Chondrocyte (in vitro differentiated cells): ENCODE measurements at regions not wholly inside any gene's neighbourhood (a gene's known extent, or its start where the extent isn't known, plus 50 kb on each side); places are given as distances from the start of the nearest gene placed in this dataset.

Experiments used
- DNase-seq: peaks from one replicate; pipeline ENCODE4 v3.0.0; 2021; ENCODE audit warnings: mixed read lengths, low spot score
- H3K27ac Mint-ChIP-seq: one replicate; pipeline ENCODE4 v1.8.0; 2021; ENCODE audit warnings: mild to moderate bottlenecking, moderate library complexity, mixed read lengths; ENCODE audit not compliant: unreplicated experiment
- H3K27me3 Mint-ChIP-seq: 2 replicates; pipeline ENCODE4 v1.8.0; 2021; ENCODE audit warnings: low read depth, mixed read lengths
- H3K36me3 Mint-ChIP-seq: 2 replicates; pipeline ENCODE4 v1.8.0; 2021; ENCODE audit warnings: low read depth, mixed read lengths
- H3K4me1 Mint-ChIP-seq: 2 replicates; pipeline ENCODE4 v1.8.0; 2021; ENCODE audit warnings: low read depth, mild to moderate bottlenecking, mixed read lengths
- H3K4me3 Mint-ChIP-seq: one replicate; pipeline ENCODE4 v1.8.0; 2021; ENCODE audit warnings: mild to moderate bottlenecking, moderate library complexity, mixed read lengths; ENCODE audit not compliant: unreplicated experiment
- H3K9me3 Mint-ChIP-seq: 2 replicates; pipeline ENCODE4 v1.8.0; 2021; ENCODE audit warnings: low read depth, mixed read lengths
- TF ChIP-seq, protein P1 (sequence below): fragments of 200-600 bp; sonication (generic); IDR thresholded peaks from 2 replicates; pipeline ENCODE4 v1.5.0; 2021; ENCODE audit warnings: antibody characterized with exemption, mild to moderate bottlenecking, moderate library complexity

DNA sequence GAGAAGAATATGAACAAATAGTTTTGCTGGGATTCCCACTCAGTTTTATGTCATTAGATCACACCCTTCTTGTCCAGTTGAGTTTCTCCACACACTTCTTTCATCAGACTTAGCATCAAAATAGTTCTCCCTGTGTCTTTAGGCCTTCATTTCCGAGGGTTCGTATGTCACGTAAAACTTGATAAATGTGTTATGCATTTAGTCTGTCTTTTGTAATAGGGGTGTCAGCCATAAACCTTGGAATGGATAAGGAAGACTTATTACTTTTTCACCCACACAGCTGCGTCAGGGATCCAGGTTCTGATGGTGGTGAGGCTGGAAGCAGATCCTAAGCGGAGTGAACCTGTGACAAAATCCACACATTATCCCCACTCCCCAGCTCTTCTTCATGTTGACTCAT lies 246.8 kb downstream of the CD83 start:
- Mint-ChIP-seq H3K4me3 (no peak overlapping the region), H3K9me3 (no peaks in the 10 kb centered on the region), H3K4me1 (peaks cover 6% of the 10 kb centered on the region), H3K27me3 (peaks cover 5% of the 10 kb centered on the region), H3K36me3 (no peaks in the 10 kb centered on the region), H3K27ac (no peak overlapping the region)
- TF ChIP-seq, protein P1, sequence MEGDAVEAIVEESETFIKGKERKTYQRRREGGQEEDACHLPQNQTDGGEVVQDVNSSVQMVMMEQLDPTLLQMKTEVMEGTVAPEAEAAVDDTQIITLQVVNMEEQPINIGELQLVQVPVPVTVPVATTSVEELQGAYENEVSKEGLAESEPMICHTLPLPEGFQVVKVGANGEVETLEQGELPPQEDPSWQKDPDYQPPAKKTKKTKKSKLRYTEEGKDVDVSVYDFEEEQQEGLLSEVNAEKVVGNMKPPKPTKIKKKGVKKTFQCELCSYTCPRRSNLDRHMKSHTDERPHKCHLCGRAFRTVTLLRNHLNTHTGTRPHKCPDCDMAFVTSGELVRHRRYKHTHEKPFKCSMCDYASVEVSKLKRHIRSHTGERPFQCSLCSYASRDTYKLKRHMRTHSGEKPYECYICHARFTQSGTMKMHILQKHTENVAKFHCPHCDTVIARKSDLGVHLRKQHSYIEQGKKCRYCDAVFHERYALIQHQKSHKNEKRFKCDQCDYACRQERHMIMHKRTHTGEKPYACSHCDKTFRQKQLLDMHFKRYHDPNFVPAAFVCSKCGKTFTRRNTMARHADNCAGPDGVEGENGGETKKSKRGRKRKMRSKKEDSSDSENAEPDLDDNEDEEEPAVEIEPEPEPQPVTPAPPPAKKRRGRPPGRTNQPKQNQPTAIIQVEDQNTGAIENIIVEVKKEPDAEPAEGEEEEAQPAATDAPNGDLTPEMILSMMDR: no peak
- DNase-seq: no peak

DNA sequence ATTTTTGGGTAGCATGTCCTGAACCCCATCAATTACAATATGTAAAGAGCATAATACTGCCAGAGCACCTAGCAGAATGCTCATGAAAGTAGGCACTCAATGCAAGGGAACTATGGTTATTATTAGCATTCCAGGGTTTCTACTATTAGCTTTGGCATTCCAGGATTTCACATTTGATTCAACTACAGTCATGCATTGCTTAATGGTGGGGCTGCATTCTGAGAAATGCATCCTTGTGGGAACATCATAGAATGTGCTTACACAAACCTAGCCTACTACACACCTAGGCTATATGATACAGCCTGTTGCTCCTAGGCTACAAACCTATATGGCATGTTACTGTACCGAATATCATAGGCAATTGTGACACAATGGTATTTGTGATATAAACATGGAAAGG lies 247.8 kb downstream of the CD83 start:
- H3K4me1 Mint-ChIP-seq: peaks cover 6% of the 10 kb centered on the region
- no peaks in the 10 kb centered on the region for H3K36me3 Mint-ChIP-seq
- H3K4me3 Mint-ChIP-seq: no peak overlapping the region
- TF ChIP-seq, protein P1: no peak
- H3K9me3 Mint-ChIP-seq: no peaks in the 10 kb centered on the region
- H3K27me3 Mint-ChIP-seq: peaks cover 5% of the 10 kb centered on the region
- H3K27ac Mint-ChIP-seq: no peak overlapping the region
- no peak for DNase-seq

DNA sequence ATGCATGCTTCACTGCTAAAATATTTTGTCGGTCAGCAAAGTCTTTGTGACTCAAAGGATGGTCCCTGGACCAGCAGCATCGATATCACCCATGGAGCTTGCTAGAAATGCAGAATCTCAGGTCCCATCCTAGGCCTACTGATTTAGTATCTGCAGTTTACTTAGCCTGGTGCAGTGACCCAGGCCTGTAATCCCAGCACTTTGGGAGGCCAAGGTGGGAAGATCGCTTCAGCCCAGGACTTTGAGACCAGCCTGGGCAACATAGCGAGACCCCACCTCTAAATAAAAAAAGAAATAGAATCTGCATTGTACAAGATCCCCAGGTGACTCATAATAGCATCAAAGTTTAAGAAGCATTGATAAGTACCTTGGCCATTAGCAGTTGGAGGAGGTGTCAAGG lies 248.7 kb downstream of the CD83 start:
- H3K4me3 Mint-ChIP-seq: no peak overlapping the region
- H3K27ac Mint-ChIP-seq: no peak overlapping the region
- no peak for DNase-seq
- peaks cover 3% of the 10 kb centered on the region for H3K27me3 Mint-ChIP-seq
- H3K4me1 Mint-ChIP-seq: peaks cover 6% of the 10 kb centered on the region
- no peaks in the 10 kb centered on the region for H3K9me3 Mint-ChIP-seq
- TF ChIP-seq, protein P1: no peak
- no peaks in the 10 kb centered on the region for H3K36me3 Mint-ChIP-seq

DNA sequence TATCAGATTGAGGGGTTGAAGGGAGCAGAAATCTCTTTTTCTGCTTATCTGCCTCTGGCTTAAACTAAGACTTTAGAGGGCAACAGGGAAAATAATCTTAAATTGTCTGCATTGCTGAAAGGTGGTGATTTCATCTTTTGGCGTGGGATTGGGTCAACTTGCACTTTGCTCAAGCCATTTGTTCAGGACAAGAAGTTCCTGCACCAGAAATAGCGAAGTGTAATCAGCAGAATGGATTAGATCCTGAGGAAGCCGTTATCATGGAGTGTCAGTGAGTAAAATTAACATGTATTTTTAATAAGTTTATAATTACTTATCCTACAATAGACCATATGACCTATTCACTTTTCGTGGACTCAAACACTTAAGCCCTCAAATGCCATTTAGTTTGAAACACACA lies 249.3 kb downstream of the CD83 start:
- DNase-seq: no peak
- Mint-ChIP-seq H3K4me3 (no peak overlapping the region), H3K4me1 (peaks cover 6% of the 10 kb centered on the region), H3K9me3 (no peaks in the 10 kb centered on the region), H3K27me3 (peaks cover 5% of the 10 kb centered on the region), H3K27ac (no peak overlapping the region), H3K36me3 (no peaks in the 10 kb centered on the region)
- TF ChIP-seq, protein P1: no peak

DNA sequence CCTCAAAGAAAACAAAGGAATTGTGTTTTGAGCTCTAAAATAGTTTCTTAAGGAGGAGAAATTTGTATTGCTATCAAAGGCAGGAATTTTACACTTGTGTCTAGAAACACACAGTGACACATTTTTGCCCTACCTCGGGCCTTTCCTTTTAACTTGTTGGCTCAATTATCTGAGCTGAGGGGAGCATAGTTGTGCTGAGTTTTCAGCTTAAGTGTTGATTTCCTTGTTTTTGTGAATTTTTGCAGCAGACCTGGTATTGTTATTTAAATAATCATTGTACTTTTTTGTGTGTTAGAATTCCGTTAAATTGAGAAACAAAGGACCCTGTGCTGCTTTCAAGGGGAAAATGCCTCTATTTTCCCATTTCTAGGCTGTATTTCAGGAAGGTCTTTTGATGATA lies 249.7 kb downstream of the CD83 start:
- no peak overlapping the region for H3K4me3 Mint-ChIP-seq
- no peaks in the 10 kb centered on the region for H3K36me3 Mint-ChIP-seq
- H3K27me3 Mint-ChIP-seq: peaks cover 8% of the 10 kb centered on the region
- no peak overlapping the region for H3K27ac Mint-ChIP-seq
- peaks cover 6% of the 10 kb centered on the region for H3K4me1 Mint-ChIP-seq
- TF ChIP-seq, protein P1: no peak
- no peak for DNase-seq
- no peaks in the 10 kb centered on the region for H3K9me3 Mint-ChIP-seq
